ENCODE measurements at regions not wholly inside any gene's neighbourhood (a gene's known extent, or its start where the extent isn't known, plus 50 kb on each side); places are given as distances from the start of the nearest gene placed in this dataset.

GRCh38 chr5:2530609-2531008, 220.9 kb downstream of the IRX2 start:
- Histone ChIP-seq H3K27me3 (ENCODE audit: control insufficient read depth in 2 of 2, insufficient read depth in 1 of 2, low read length in 1 of 2) (no peaks in the 10 kb centered on the region), H3K4me3 (ENCODE audit: low read length in 2 of 2) (no peak overlapping the region), H3K27ac (ENCODE audit: low read depth in 1 of 2, low read length in 1 of 2) (no peak overlapping the region), H3K9me3 (ENCODE audit: control insufficient read depth in 2 of 2, insufficient read depth in 1 of 2, low read length in 1 of 2) (peaks cover 0 to 4% of the 10 kb centered on the region in 2 donors), H3K36me3 (ENCODE audit: control insufficient read depth in 2 of 2, insufficient read depth in 2 of 2, low read length in 1 of 2) (no peaks in the 10 kb centered on the region), H3K4me1 (ENCODE audit: control insufficient read depth in 2 of 2, insufficient read depth in 2 of 2, low read length in 2 of 2) (no peaks in the 10 kb centered on the region)
- WGBS: 81% methylated on average over 12 of the region's 12 CpGs
- DNase-seq (ENCODE audit: low read depth in 6 of 9, low spot score in 9 of 9): no peak

- Histone ChIP-seq H3K9me3 (ENCODE audit: control insufficient read depth in 2 of 2, insufficient read depth in 1 of 2, low read length in 1 of 2) (peaks cover 0 to 3% of the 10 kb centered on the region in 2 donors), H3K36me3 (ENCODE audit: control insufficient read depth in 2 of 2, insufficient read depth in 2 of 2, low read length in 1 of 2) (no peaks in the 10 kb centered on the region), H3K4me1 (ENCODE audit: control insufficient read depth in 2 of 2, insufficient read depth in 2 of 2, low read length in 2 of 2) (no peaks in the 10 kb centered on the region), H3K27me3 (ENCODE audit: control insufficient read depth in 2 of 2, insufficient read depth in 1 of 2, low read length in 1 of 2) (no peaks in the 10 kb centered on the region), H3K27ac (ENCODE audit: low read depth in 1 of 2, low read length in 1 of 2) (no peak overlapping the region), H3K4me3 (ENCODE audit: low read length in 2 of 2) (no peak overlapping the region)
- no peak for DNase-seq (ENCODE audit: low read depth in 6 of 9, low spot score in 9 of 9)
- WGBS: 93% methylated on average over 13 of the region's 13 CpGs
These were observed 221.9 kb downstream of the IRX2 start for GRCh38 chr5:2529371-2530092.

- Histone ChIP-seq H3K27ac (ENCODE audit: low read depth in 1 of 2, low read length in 1 of 2) (no peak overlapping the region), H3K9me3 (ENCODE audit: control insufficient read depth in 2 of 2, insufficient read depth in 1 of 2, low read length in 1 of 2) (no peaks in the 10 kb centered on the region), H3K36me3 (ENCODE audit: control insufficient read depth in 2 of 2, insufficient read depth in 2 of 2, low read length in 1 of 2) (no peaks in the 10 kb centered on the region), H3K4me3 (ENCODE audit: low read length in 2 of 2) (no peak overlapping the region), H3K27me3 (ENCODE audit: control insufficient read depth in 2 of 2, insufficient read depth in 1 of 2, low read length in 1 of 2) (no peaks in the 10 kb centered on the region), H3K4me1 (ENCODE audit: control insufficient read depth in 2 of 2, insufficient read depth in 2 of 2, low read length in 2 of 2) (no peaks in the 10 kb centered on the region)
- 85% methylated on average over 4 of the region's 4 CpGs for WGBS
- no peak for DNase-seq (ENCODE audit: low read depth in 6 of 9, low spot score in 9 of 9)
These were observed 226.1 kb downstream of the IRX2 start for GRCh38 chr5:2525351-2525750.

- Histone ChIP-seq H3K36me3 (ENCODE audit: control insufficient read depth in 2 of 2, insufficient read depth in 2 of 2, low read length in 1 of 2) (no peaks in the 10 kb centered on the region), H3K9me3 (ENCODE audit: control insufficient read depth in 2 of 2, insufficient read depth in 1 of 2, low read length in 1 of 2) (no peaks in the 10 kb centered on the region), H3K4me3 (ENCODE audit: low read length in 2 of 2) (no peak overlapping the region), H3K27me3 (ENCODE audit: control insufficient read depth in 2 of 2, insufficient read depth in 1 of 2, low read length in 1 of 2) (no peaks in the 10 kb centered on the region), H3K4me1 (ENCODE audit: control insufficient read depth in 2 of 2, insufficient read depth in 2 of 2, low read length in 2 of 2) (no peaks in the 10 kb centered on the region), H3K27ac (ENCODE audit: low read depth in 1 of 2, low read length in 1 of 2) (no peak overlapping the region)
- WGBS: 94% methylated on average over 13 of the region's 13 CpGs
- no peak for DNase-seq (ENCODE audit: low read depth in 6 of 9, low spot score in 9 of 9)
These were observed 226.9 kb downstream of the IRX2 start for GRCh38 chr5:2524620-2525019.

- no peak for DNase-seq (ENCODE audit: low read depth in 6 of 9, low spot score in 9 of 9)
- Histone ChIP-seq H3K27ac (ENCODE audit: low read depth in 1 of 2, low read length in 1 of 2) (no peak overlapping the region), H3K27me3 (ENCODE audit: control insufficient read depth in 2 of 2, insufficient read depth in 1 of 2, low read length in 1 of 2) (no peaks in the 10 kb centered on the region), H3K4me1 (ENCODE audit: control insufficient read depth in 2 of 2, insufficient read depth in 2 of 2, low read length in 2 of 2) (no peaks in the 10 kb centered on the region), H3K4me3 (ENCODE audit: low read length in 2 of 2) (no peak overlapping the region), H3K9me3 (ENCODE audit: control insufficient read depth in 2 of 2, insufficient read depth in 1 of 2, low read length in 1 of 2) (no peaks in the 10 kb centered on the region), H3K36me3 (ENCODE audit: control insufficient read depth in 2 of 2, insufficient read depth in 2 of 2, low read length in 1 of 2) (no peaks in the 10 kb centered on the region)
- 89% methylated on average over 12 of the region's 12 CpGs for WGBS
These were observed 228.3 kb downstream of the IRX2 start for GRCh38 chr5:2523180-2523579.

GRCh38 chr5:2522372-2522771, 229.1 kb downstream of the IRX2 start:
- 82% methylated on average over 11 of the region's 11 CpGs for WGBS
- DNase-seq (ENCODE audit: low read depth in 6 of 9, low spot score in 9 of 9): no peak
- H3K27me3 ChIP-seq (ENCODE audit: control insufficient read depth in 2 of 2, insufficient read depth in 1 of 2, low read length in 1 of 2): no peaks in the 10 kb centered on the region

GRCh38 chr5:2519153-2519552, 232.3 kb downstream of the IRX2 start:
- Histone ChIP-seq H3K27ac (ENCODE audit: low read depth in 1 of 2, low read length in 1 of 2) (no peak overlapping the region), H3K4me3 (ENCODE audit: low read length in 2 of 2) (no peak overlapping the region), H3K36me3 (ENCODE audit: control insufficient read depth in 2 of 2, insufficient read depth in 2 of 2, low read length in 1 of 2) (no peaks in the 10 kb centered on the region), H3K4me1 (ENCODE audit: control insufficient read depth in 2 of 2, insufficient read depth in 2 of 2, low read length in 2 of 2) (no peaks in the 10 kb centered on the region), H3K27me3 (ENCODE audit: control insufficient read depth in 2 of 2, insufficient read depth in 1 of 2, low read length in 1 of 2) (no peaks in the 10 kb centered on the region), H3K9me3 (ENCODE audit: control insufficient read depth in 2 of 2, insufficient read depth in 1 of 2, low read length in 1 of 2) (no peaks in the 10 kb centered on the region)
- DNase-seq (ENCODE audit: low read depth in 6 of 9, low spot score in 9 of 9): no peak
- 85% methylated on average over 9 of the region's 9 CpGs for WGBS

More at GRCh38 chr5:2522372-2522771, 229.1 kb downstream of the IRX2 start:
- H3K27ac ChIP-seq (ENCODE audit: low read depth in 1 of 2, low read length in 1 of 2): no peak overlapping the region
- no peaks in the 10 kb centered on the region for H3K36me3 ChIP-seq (ENCODE audit: control insufficient read depth in 2 of 2, insufficient read depth in 2 of 2, low read length in 1 of 2)
- no peaks in the 10 kb centered on the region for H3K9me3 ChIP-seq (ENCODE audit: control insufficient read depth in 2 of 2, insufficient read depth in 1 of 2, low read length in 1 of 2)
- H3K4me1 ChIP-seq (ENCODE audit: control insufficient read depth in 2 of 2, insufficient read depth in 2 of 2, low read length in 2 of 2): no peaks in the 10 kb centered on the region
- no peak overlapping the region for H3K4me3 ChIP-seq (ENCODE audit: low read length in 2 of 2)

GRCh38 chr5:2517451-2517850, 234.0 kb downstream of the IRX2 start:
- WGBS: 90% methylated on average over 10 of the region's 10 CpGs
- no peak overlapping the region for H3K4me3 ChIP-seq (ENCODE audit: low read length in 2 of 2)
- H3K27me3 ChIP-seq (ENCODE audit: control insufficient read depth in 2 of 2, insufficient read depth in 1 of 2, low read length in 1 of 2): no peaks in the 10 kb centered on the region
- H3K27ac ChIP-seq (ENCODE audit: low read depth in 1 of 2, low read length in 1 of 2): no peak overlapping the region
- no peaks in the 10 kb centered on the region for H3K4me1 ChIP-seq (ENCODE audit: control insufficient read depth in 2 of 2, insufficient read depth in 2 of 2, low read length in 2 of 2)
- H3K36me3 ChIP-seq (ENCODE audit: control insufficient read depth in 2 of 2, insufficient read depth in 2 of 2, low read length in 1 of 2): no peaks in the 10 kb centered on the region
- DNase-seq (ENCODE audit: low read depth in 6 of 9, low spot score in 9 of 9): no peak
- no peaks in the 10 kb centered on the region for H3K9me3 ChIP-seq (ENCODE audit: control insufficient read depth in 2 of 2, insufficient read depth in 1 of 2, low read length in 1 of 2)

GRCh38 chr5:2515180-2515764, 236.2 kb downstream of the IRX2 start:
- WGBS: 85% methylated on average over 32 of the region's 32 CpGs
- Histone ChIP-seq H3K9me3 (ENCODE audit: control insufficient read depth in 2 of 2, insufficient read depth in 1 of 2, low read length in 1 of 2) (no peaks in the 10 kb centered on the region), H3K27me3 (ENCODE audit: control insufficient read depth in 2 of 2, insufficient read depth in 1 of 2, low read length in 1 of 2) (no peaks in the 10 kb centered on the region), H3K4me3 (ENCODE audit: low read length in 2 of 2) (no peak overlapping the region), H3K36me3 (ENCODE audit: control insufficient read depth in 2 of 2, insufficient read depth in 2 of 2, low read length in 1 of 2) (no peaks in the 10 kb centered on the region), H3K27ac (ENCODE audit: low read depth in 1 of 2, low read length in 1 of 2) (no peak overlapping the region), H3K4me1 (ENCODE audit: control insufficient read depth in 2 of 2, insufficient read depth in 2 of 2, low read length in 2 of 2) (no peaks in the 10 kb centered on the region)
- DNase-seq (ENCODE audit: low read depth in 6 of 9, low spot score in 9 of 9): no peak

Measured in thymus (tissue), 11 donors.